Left renal pelvis (tissue), 4 donors: ENCODE measurements at regions not wholly inside any gene's neighbourhood (a gene's known extent, or its start where the extent isn't known, plus 50 kb on each side); places are given as distances from the start of the nearest gene placed in this dataset.
"Not testable (repeated sequence)": the region's sequence is repeated elsewhere in the genome, so short reads cannot be mapped to it uniquely, and the experiment has no call there.

Experiments used
- DNase-seq, 4 donors: peaks; one replicate each; pipeline ENCODE4 v3.0.0-alpha.2; 2013; ENCODE audit warnings: low read depth in 4 of 4, low spot score in 3 of 4

GRCh38 chr3:22659651-22660475 is 543.3 kb upstream of the UBE2E2 start:
- DNase-seq: no peak

- no peak for DNase-seq
Observed at GRCh38 chr3:22660606-22661005, 542.5 kb upstream of the UBE2E2 start.

GRCh38 chr3:22661121-22661700 is 541.9 kb upstream of the UBE2E2 start:
- no peak for DNase-seq

GRCh38 chr3:22665528-22665927 is 537.6 kb upstream of the UBE2E2 start:
- DNase-seq: no peak

- no peak for DNase-seq
Observed at GRCh38 chr3:22666736-22667135, 536.4 kb upstream of the UBE2E2 start.

GRCh38 chr3:22671848-22672247 is 531.3 kb upstream of the UBE2E2 start:
- DNase-seq: no peak

- DNase-seq: no peak
Observed at GRCh38 chr3:22684739-22685138, 518.4 kb upstream of the UBE2E2 start.

- DNase-seq: no peak
Observed at GRCh38 chr3:22685597-22685996, 517.5 kb upstream of the UBE2E2 start.

GRCh38 chr3:22691407-22691806 is 511.7 kb upstream of the UBE2E2 start:
- no peak for DNase-seq

GRCh38 chr3:22691856-22692628 is 511.1 kb upstream of the UBE2E2 start:
- no peak for DNase-seq

- no peak for DNase-seq
Observed at GRCh38 chr3:22700876-22701275, 502.3 kb upstream of the UBE2E2 start.

GRCh38 chr3:22704166-22704565 is 499.0 kb upstream of the UBE2E2 start:
- DNase-seq: no peak

- DNase-seq: no peak
Observed at GRCh38 chr3:22704571-22705354, 498.4 kb upstream of the UBE2E2 start.

- not testable (repeated sequence) for DNase-seq
Observed at GRCh38 chr3:22706922-22707321, 496.2 kb upstream of the UBE2E2 start.

- DNase-seq: no peak
Observed at GRCh38 chr3:22713936-22714335, 489.2 kb upstream of the UBE2E2 start.

GRCh38 chr3:22714749-22715148 is 488.4 kb upstream of the UBE2E2 start:
- no peak for DNase-seq

- no peak for DNase-seq
Observed at GRCh38 chr3:22720596-22720995, 482.5 kb upstream of the UBE2E2 start.

- DNase-seq: no peak
Observed at GRCh38 chr3:22724420-22724819, 478.7 kb upstream of the UBE2E2 start.

GRCh38 chr3:22728406-22728805 is 474.7 kb upstream of the UBE2E2 start:
- no peak for DNase-seq

- DNase-seq: no peak
Observed at GRCh38 chr3:22729212-22729611, 473.9 kb upstream of the UBE2E2 start.

GRCh38 chr3:22729981-22730380 is 473.1 kb upstream of the UBE2E2 start:
- DNase-seq: no peak
